ENCODE measurements at regions not wholly inside any gene's neighbourhood (a gene's known extent, or its start where the extent isn't known, plus 50 kb on each side); places are given as distances from the start of the nearest gene placed in this dataset.

GRCh38 chr10:111233439-111233838, 156.6 kb downstream of the ADRA2A start:
- Histone ChIP-seq H3K9me3 (ENCODE audit: control insufficient read depth, low read depth, low read length) (no peaks in the 10 kb centered on the region), H3K79me2 (ENCODE audit: insufficient read depth, low read length) (no peaks in the 10 kb centered on the region), H2BK5ac (ENCODE audit: insufficient read length, low read length) (no peak overlapping the region), H3K4me2 (ENCODE audit: insufficient read depth, insufficient read length, low read length) (no peak overlapping the region), H2BK15ac (ENCODE audit: low read depth, low read length) (no peak overlapping the region), H3T11ph (ENCODE audit: low read length) (no peak overlapping the region), H3K4me1 (ENCODE audit: insufficient read depth, low read length) (no peaks in the 10 kb centered on the region), H2AK5ac (ENCODE audit: insufficient read length, low read length) (no peak overlapping the region), H3K23me2 (ENCODE audit: insufficient read length, low read depth, low read length, poor library complexity, severe bottlenecking) (no peaks in the 10 kb centered on the region), H2BK20ac (ENCODE audit: low read depth, low read length, poor library complexity, severe bottlenecking) (no peak overlapping the region), H3K14ac (ENCODE audit: insufficient read depth, low read length) (no peak overlapping the region), H3K27ac (ENCODE audit: insufficient read length, low read depth, low read length) (no peak overlapping the region), H2BK12ac (ENCODE audit: insufficient read length, low read depth, low read length) (no peak overlapping the region), H3K18ac (ENCODE audit: insufficient read length, low read depth, low read length) (no peak overlapping the region), H3K23ac (ENCODE audit: insufficient read length, low read depth, low read length) (no peak overlapping the region), H2BK120ac (ENCODE audit: low read depth, low read length, poor library complexity, severe bottlenecking) (no peak overlapping the region), H4K20me1 (ENCODE audit: control insufficient read depth, insufficient read depth, insufficient read length) (no peaks in the 10 kb centered on the region), H3K27me3 (ENCODE audit: insufficient read depth, low read length) (no peaks in the 10 kb centered on the region; the same call in 1 of the 2 replicates), H3K9ac (ENCODE audit: extremely low read depth, insufficient read length, low read length) (no peak overlapping the region), H4K5ac (ENCODE audit: insufficient read length, low read depth, low read length) (no peak overlapping the region), H3K4ac (ENCODE audit: low read depth, low read length) (no peak overlapping the region), H3K56ac (ENCODE audit: insufficient read length, low read depth, low read length) (no peak overlapping the region), H3K79me1 (ENCODE audit: insufficient read depth, low read depth, low read length, poor library complexity, severe bottlenecking) (no peaks in the 10 kb centered on the region), H4K91ac (ENCODE audit: insufficient read length, low read depth, low read length) (no peak overlapping the region), H2AFZ (ENCODE audit: low read length) (no peak overlapping the region), H4K8ac (replicated peaks; ENCODE audit: insufficient read length, low read depth, low read length) (no peak overlapping the region)
- Mint-ChIP-seq H3K27ac (no peak overlapping the region), H3K36me3 (ENCODE audit: insufficient read depth in 1 of 3, low read depth in 3 of 3) (peaks cover 0 to 3% (median 0%) of the 10 kb centered on the region in 3 experiments; a peak in 1 of 7 replicates), H3K4me3 (no peak overlapping the region), H3K4me1 (no peaks in the 10 kb centered on the region), H3K27me3 (ENCODE audit: low read depth) (peaks cover 10% of the 10 kb centered on the region), H3K9me3 (peaks cover 6% of the 10 kb centered on the region in 2 experiments; a peak in 4 of 5 replicates)
- no peak for TF ChIP-seq CTCF (conservative IDR thresholded peaks at IDR 0.05)
- no CpG with 5 or more reads among the region's 1 CpG for WGBS (ENCODE audit: extremely low coverage, insufficient read length, low lambda C conversion rate)
- no peak for DNase-seq
